Glutamatergic neuron (in vitro differentiated cells): ENCODE measurements at regions not wholly inside any gene's neighbourhood (a gene's known extent, or its start where the extent isn't known, plus 50 kb on each side); places are given as distances from the start of the nearest gene placed in this dataset.

ENCODE experiments used
- DNase-seq: peaks from one replicate; pipeline ENCODE4 v3.0.0; 2022
- H3K27ac Mint-ChIP-seq: one replicate; pipeline ENCODE4 v1.8.0; 2020; ENCODE audit warnings: mild to moderate bottlenecking, mixed read lengths, inconsistent platforms; ENCODE audit not compliant: unreplicated experiment
- H3K27me3 Mint-ChIP-seq: one replicate; pipeline ENCODE4 v1.8.0; 2020; ENCODE audit warnings: mild to moderate bottlenecking, moderate library complexity, mixed read lengths, inconsistent platforms; ENCODE audit not compliant: unreplicated experiment
- H3K36me3 Mint-ChIP-seq: one replicate; pipeline ENCODE4 v1.8.0; 2020; ENCODE audit warnings: mild to moderate bottlenecking, mixed read lengths, inconsistent platforms; ENCODE audit not compliant: unreplicated experiment
- H3K4me1 Mint-ChIP-seq: one replicate; pipeline ENCODE4 v1.8.0; 2020; ENCODE audit warnings: mild to moderate bottlenecking, low read depth, mixed read lengths, inconsistent platforms; ENCODE audit not compliant: unreplicated experiment
- H3K4me3 Mint-ChIP-seq: one replicate; pipeline ENCODE4 v1.8.0; 2020; ENCODE audit warnings: mild to moderate bottlenecking, mixed read lengths, inconsistent platforms; ENCODE audit not compliant: unreplicated experiment
- H3K9me3 Mint-ChIP-seq: one replicate; pipeline ENCODE4 v1.8.0; 2020; ENCODE audit warnings: mild to moderate bottlenecking, moderate library complexity, mixed read lengths, inconsistent platforms; ENCODE audit not compliant: unreplicated experiment
- CTCF ChIP-seq: fragments of 200-600 bp; sonication (generic); IDR thresholded peaks from one replicate; pipeline ENCODE4 v1.5.0; 2021; ENCODE audit not compliant: partially characterized antibody, unreplicated experiment

GRCh38 chr6:9517806-9518205 lies 897.1 kb downstream of the TFAP2A start:
- no peak overlapping the region for H3K27ac Mint-ChIP-seq
- no peak overlapping the region for H3K4me3 Mint-ChIP-seq
- no peak for TF ChIP-seq CTCF
- H3K4me1 Mint-ChIP-seq: no peaks in the 10 kb centered on the region
- no peaks in the 10 kb centered on the region for H3K9me3 Mint-ChIP-seq
- H3K36me3 Mint-ChIP-seq: no peaks in the 10 kb centered on the region
- no peaks in the 10 kb centered on the region for H3K27me3 Mint-ChIP-seq
- no peak for DNase-seq

DNA sequence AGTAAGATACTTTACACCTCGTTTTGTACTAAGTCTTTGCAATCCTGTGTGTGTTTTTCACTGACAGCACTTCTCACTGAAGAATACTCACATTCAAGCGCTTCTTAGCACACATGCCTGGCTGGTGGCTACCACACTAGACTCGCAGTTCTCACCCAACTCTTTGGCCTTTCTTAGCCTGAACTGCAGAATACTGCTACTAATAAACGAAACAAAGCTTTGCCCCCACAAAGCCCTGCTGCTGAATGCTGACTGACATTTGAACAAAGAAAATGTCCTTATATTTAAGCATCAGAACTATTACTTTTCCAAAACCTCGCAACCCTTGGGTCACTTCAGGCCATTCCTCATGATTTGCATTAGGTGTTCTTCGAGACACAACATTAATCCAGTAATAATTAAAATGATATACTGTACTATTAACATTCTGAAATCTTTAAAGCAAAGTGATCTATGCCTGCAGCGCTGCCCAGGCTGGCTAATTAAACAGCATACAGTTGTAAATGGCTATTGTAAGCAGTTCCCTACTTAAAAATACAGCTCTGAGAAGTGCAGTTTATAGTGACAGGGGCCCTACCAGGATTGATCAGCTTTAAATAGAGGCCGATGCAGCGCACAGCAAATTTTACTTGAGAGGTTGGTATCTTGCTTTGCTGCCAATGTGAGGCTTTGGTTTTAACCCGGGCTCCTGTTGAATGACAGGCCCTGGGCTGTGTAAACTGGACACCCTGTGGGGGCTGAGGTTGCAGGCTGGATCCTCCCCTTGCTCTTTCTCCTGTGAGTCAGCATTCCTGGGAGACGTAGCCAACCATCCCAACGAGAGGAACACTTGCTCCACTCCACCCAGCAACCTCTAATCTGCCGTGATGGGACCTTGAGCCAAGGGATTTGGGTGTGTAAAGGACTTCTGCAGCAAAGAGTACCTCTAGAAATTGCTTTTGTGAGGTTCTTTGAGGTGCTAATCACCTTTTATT lies 899.0 kb downstream of the TFAP2A start:
- Mint-ChIP-seq H3K27ac (no peak overlapping the region), H3K36me3 (no peaks in the 10 kb centered on the region), H3K27me3 (peaks cover 2% of the 10 kb centered on the region), H3K4me1 (no peaks in the 10 kb centered on the region), H3K9me3 (no peaks in the 10 kb centered on the region), H3K4me3 (no peak overlapping the region)
- no peak for DNase-seq
- no peak for TF ChIP-seq CTCF

- Mint-ChIP-seq H3K36me3 (no peaks in the 10 kb centered on the region), H3K4me1 (no peaks in the 10 kb centered on the region), H3K9me3 (no peaks in the 10 kb centered on the region), H3K27me3 (peaks cover 2% of the 10 kb centered on the region), H3K4me3 (no peak overlapping the region), H3K27ac (no peak overlapping the region)
- DNase-seq: no peak
- TF ChIP-seq CTCF: no peak
Observed at GRCh38 chr6:9514146-9514545, 900.7 kb downstream of the TFAP2A start.

DNA sequence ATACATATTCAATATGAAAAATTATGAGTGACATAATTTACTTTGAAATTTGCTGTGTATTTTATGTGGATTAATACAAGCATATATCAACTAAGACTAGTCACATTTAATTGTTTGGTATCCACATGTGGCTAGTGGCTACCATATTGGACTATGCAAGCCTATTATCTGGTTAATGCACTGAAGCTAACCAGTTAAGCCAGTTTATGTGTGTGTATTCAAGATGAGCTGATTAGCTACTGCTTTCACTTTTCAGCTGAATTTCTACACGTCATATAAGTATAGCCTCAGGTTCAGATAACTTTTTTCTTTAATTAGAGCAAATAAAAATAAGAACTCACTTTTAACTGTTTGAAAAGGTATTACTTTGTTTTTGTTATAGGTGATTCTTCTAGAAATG lies 903.7 kb downstream of the TFAP2A start:
- Mint-ChIP-seq H3K27ac (no peak overlapping the region), H3K27me3 (peaks cover 2% of the 10 kb centered on the region), H3K9me3 (no peaks in the 10 kb centered on the region), H3K4me3 (no peak overlapping the region), H3K36me3 (no peaks in the 10 kb centered on the region), H3K4me1 (no peaks in the 10 kb centered on the region)
- no peak for TF ChIP-seq CTCF
- DNase-seq: no peak
